MCF 10A (cell line): ENCODE measurements at regions not wholly inside any gene's neighbourhood (a gene's known extent, or its start where the extent isn't known, plus 50 kb on each side); places are given as distances from the start of the nearest gene placed in this dataset.

Source experiments
- BruUV-seq: library from RNA; stranded (reverse); fragments of 400-500 nt; replicated peaks from 2 replicates; lab custom pipeline; 2021; lab: Mats Ljungman, UMichigan
- CTCF ChIA-PET: fragments of 300-600 bp; sonication (Branson Sonifier 250); formaldehyde crosslinking; extraction: SDS; loops from one replicate; lab custom pipeline; 2021; ENCODE audit warnings: antibody characterized with exemption, inconsistent platforms; lab: Yijun Ruan, JAX
- POLR2A ChIA-PET: fragments of 300-600, 350-650 bp; sonication (Branson Sonifier 250); formaldehyde crosslinking; extraction: SDS; loops from one replicate; lab custom pipeline; 2020; ENCODE audit warnings: antibody characterized with exemption, inconsistent platforms; lab: Yijun Ruan, JAX
- DNase-seq: peaks from one replicate; pipeline ENCODE4 v3.0.0-alpha.2; 2018; ENCODE audit not compliant: unreplicated experiment
- H3K27ac Mint-ChIP-seq: one replicate; pipeline ENCODE4 v1.8.0; 2022; ENCODE audit warnings: mild to moderate bottlenecking, low read depth, mixed read lengths; ENCODE audit not compliant: unreplicated experiment
- H3K27me3 Mint-ChIP-seq: one replicate; pipeline ENCODE4 v1.8.0; 2022; ENCODE audit warnings: mixed read lengths; ENCODE audit not compliant: insufficient read depth, unreplicated experiment
- H3K36me3 Mint-ChIP-seq: one replicate; pipeline ENCODE4 v1.8.0; 2022; ENCODE audit warnings: mild to moderate bottlenecking, moderate library complexity, mixed read lengths; ENCODE audit not compliant: insufficient read depth, unreplicated experiment
- H3K4me1 Mint-ChIP-seq: one replicate; pipeline ENCODE4 v1.8.0; 2022; ENCODE audit warnings: mixed read lengths; ENCODE audit not compliant: insufficient read depth, unreplicated experiment
- H3K4me3 Mint-ChIP-seq: one replicate; pipeline ENCODE4 v1.8.0; 2022; ENCODE audit warnings: mild to moderate bottlenecking, moderate library complexity, mixed read lengths; ENCODE audit not compliant: unreplicated experiment
- H3K9me3 Mint-ChIP-seq: one replicate; pipeline ENCODE4 v1.8.0; 2022; ENCODE audit warnings: mixed read lengths; ENCODE audit not compliant: unreplicated experiment
- CTCF ChIP-seq: fragments of 200-600 bp; IDR thresholded peaks from one replicate; pipeline ENCODE4 v1.8.0; 2022; ENCODE audit warnings: antibody characterized with exemption, mild to moderate bottlenecking; ENCODE audit not compliant: unreplicated experiment
- intact Hi-C: fragments of 100-400 bp; cut with micrococcal nuclease; formaldehyde crosslinking; loops from 2 replicates; pipeline ENCODE4 v1.14.1; 2022

- Mint-ChIP-seq H3K36me3 (no peaks in the 10 kb centered on the region), H3K9me3 (no peaks in the 10 kb centered on the region), H3K27ac (no peak overlapping the region), H3K4me1 (no peaks in the 10 kb centered on the region), H3K4me3 (no peak overlapping the region), H3K27me3 (peaks cover 13% of the 10 kb centered on the region)
- intact Hi-C loops, result no loop called here
- POLR2A ChIA-PET, result interaction anchor here (0.7 kb wide), 2 partner anchors 15 to 137 kb away, joined by 3 read pairs; no protein-coding TSS in a partner anchor
- no peak for DNase-seq
- CTCF ChIA-PET, result interaction anchor here (1.4 to 6.3 kb wide), 2 partner anchors 12 to 410 kb away, joined by 4 to 48 read pairs; no protein-coding TSS in a partner anchor
- no TSS peak for BruUV-seq
- TF ChIP-seq CTCF, result no peak
These were observed 86.4 kb downstream of the SMIM20 start for GRCh38 chr4:26000274-26000950.

- Mint-ChIP-seq H3K9me3 (no peaks in the 10 kb centered on the region), H3K4me3 (no peak overlapping the region), H3K36me3 (no peaks in the 10 kb centered on the region), H3K27me3 (peaks cover 13% of the 10 kb centered on the region), H3K4me1 (no peaks in the 10 kb centered on the region), H3K27ac (no peak overlapping the region)
- intact Hi-C loops, result no loop called here
- BruUV-seq, result no TSS peak
- POLR2A ChIA-PET, result no interaction called here
- TF ChIP-seq CTCF, result no peak
- CTCF ChIA-PET, result interaction anchor here (0.6 to 6.3 kb wide), 4 partner anchors 13 to 514 kb away, joined by 3 to 48 read pairs (median 4); no protein-coding TSS in a partner anchor
- DNase-seq, result no peak
These were observed 87.4 kb downstream of the SMIM20 start for GRCh38 chr4:26001413-26001812.

GRCh38 chr4:26001816-26002215 lies 87.8 kb downstream of the SMIM20 start:
- no TSS peak for BruUV-seq

More at GRCh38 chr4:26001816-26002215, 87.8 kb downstream of the SMIM20 start:
- no peak for TF ChIP-seq CTCF
- CTCF ChIA-PET, result interaction anchor here (0.6 to 6.3 kb wide), 4 partner anchors 13 to 514 kb away, joined by 3 to 48 read pairs (median 4); no protein-coding TSS in a partner anchor
- intact Hi-C loops, result no loop called here
- Mint-ChIP-seq H3K9me3 (no peaks in the 10 kb centered on the region), H3K4me3 (no peak overlapping the region), H3K27ac (no peak overlapping the region), H3K4me1 (no peaks in the 10 kb centered on the region), H3K36me3 (no peaks in the 10 kb centered on the region), H3K27me3 (peaks cover 13% of the 10 kb centered on the region)
- no peak for DNase-seq
- POLR2A ChIA-PET, result interaction anchor here (0.6 kb wide), 1 partner anchor 565 kb away, joined by 4 read pairs; no protein-coding TSS in a partner anchor
